GM10248 (cell line): ENCODE measurements at regions not wholly inside any gene's neighbourhood (a gene's known extent, or its start where the extent isn't known, plus 50 kb on each side); places are given as distances from the start of the nearest gene placed in this dataset.

Experiments used
- CTCF ChIA-PET: fragments of 300-600 bp; sonication (Branson Sonifier 250); formaldehyde crosslinking; extraction: SDS; loops from one replicate; lab custom pipeline; 2021; ENCODE audit warnings: antibody characterized with exemption; lab: Yijun Ruan, JAX
- POLR2A ChIA-PET: fragments of 350-650 bp; sonication (Branson Sonifier 250); formaldehyde crosslinking; extraction: SDS; loops from one replicate; lab custom pipeline; 2020; ENCODE audit warnings: antibody characterized with exemption; lab: Yijun Ruan, JAX
- DNase-seq: peaks from one replicate; pipeline ENCODE4 v3.0.0; 2012; ENCODE audit errors: extremely low spot score
- TF ChIP-seq, protein P1 (sequence below): IDR thresholded peaks from 2 replicates; pipeline ENCODE4 v1.5.1; 2012; ENCODE audit warnings: mild to moderate bottlenecking, low read depth; ENCODE audit errors: extremely low read depth, missing control alignments, control extremely low read depth

GRCh38 chr1:234936612-234937389, 191.8 kb downstream of the TOMM20 start:
- POLR2A ChIA-PET: no interaction called here
- CTCF ChIA-PET: no interaction called here
- TF ChIP-seq, protein P1, sequence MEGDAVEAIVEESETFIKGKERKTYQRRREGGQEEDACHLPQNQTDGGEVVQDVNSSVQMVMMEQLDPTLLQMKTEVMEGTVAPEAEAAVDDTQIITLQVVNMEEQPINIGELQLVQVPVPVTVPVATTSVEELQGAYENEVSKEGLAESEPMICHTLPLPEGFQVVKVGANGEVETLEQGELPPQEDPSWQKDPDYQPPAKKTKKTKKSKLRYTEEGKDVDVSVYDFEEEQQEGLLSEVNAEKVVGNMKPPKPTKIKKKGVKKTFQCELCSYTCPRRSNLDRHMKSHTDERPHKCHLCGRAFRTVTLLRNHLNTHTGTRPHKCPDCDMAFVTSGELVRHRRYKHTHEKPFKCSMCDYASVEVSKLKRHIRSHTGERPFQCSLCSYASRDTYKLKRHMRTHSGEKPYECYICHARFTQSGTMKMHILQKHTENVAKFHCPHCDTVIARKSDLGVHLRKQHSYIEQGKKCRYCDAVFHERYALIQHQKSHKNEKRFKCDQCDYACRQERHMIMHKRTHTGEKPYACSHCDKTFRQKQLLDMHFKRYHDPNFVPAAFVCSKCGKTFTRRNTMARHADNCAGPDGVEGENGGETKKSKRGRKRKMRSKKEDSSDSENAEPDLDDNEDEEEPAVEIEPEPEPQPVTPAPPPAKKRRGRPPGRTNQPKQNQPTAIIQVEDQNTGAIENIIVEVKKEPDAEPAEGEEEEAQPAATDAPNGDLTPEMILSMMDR: no peak
- DNase-seq: no peak

GRCh38 chr1:234934611-234935033, 194.0 kb downstream of the TOMM20 start:
- POLR2A ChIA-PET: no interaction called here
- TF ChIP-seq, protein P1: no peak
- DNase-seq: no peak
- CTCF ChIA-PET: interaction anchor here (1.2 kb wide), 1 partner anchor 10 kb away, joined by 4 read pairs; no protein-coding TSS in a partner anchor

DNA sequence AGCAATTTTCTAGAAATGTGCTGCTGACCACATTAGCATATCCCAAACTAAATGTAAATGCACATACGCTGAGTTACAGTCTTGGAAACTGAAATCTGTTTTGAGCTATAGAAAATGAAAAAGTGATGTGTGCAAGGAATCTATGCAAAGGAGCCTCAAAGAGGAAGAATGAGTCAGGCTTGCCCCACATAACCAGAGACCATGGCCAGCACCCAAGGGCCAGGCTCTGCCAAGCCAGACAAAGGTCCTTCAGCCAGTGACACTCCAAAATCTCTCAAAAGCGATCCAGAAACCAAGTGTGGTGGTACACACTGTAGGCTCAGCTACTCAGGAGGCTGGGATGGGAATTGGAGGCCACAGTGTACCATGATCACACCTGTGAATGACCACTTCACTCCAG, 195.2 kb downstream of the TOMM20 start:
- TF ChIP-seq, protein P1: no peak
- ChIA-PET POLR2A (interaction anchor here (0.5 to 1.7 kb wide), 6 partner anchors 11 to 450 kb away, joined by 3 to 7 read pairs (median 5); no protein-coding TSS in a partner anchor), CTCF (interaction anchor here (0.7 to 2.2 kb wide), 8 partner anchors 10 to 171 kb away, joined by 3 to 7 read pairs (median 3); no protein-coding TSS in a partner anchor)
- peak; percentile 77 for DNase-seq

- CTCF ChIA-PET: interaction anchor here (0.8 to 2.2 kb wide), 12 partner anchors 10 to 321 kb away, joined by 3 to 7 read pairs (median 3); no protein-coding TSS in a partner anchor
- DNase-seq: no peak
- TF ChIP-seq, protein P1: no peak
- POLR2A ChIA-PET: interaction anchor here (0.5 to 1.7 kb wide), 6 partner anchors 12 to 449 kb away, joined by 3 to 7 read pairs (median 5); no protein-coding TSS in a partner anchor
These were observed 195.9 kb downstream of the TOMM20 start for GRCh38 chr1:234932511-234933430.

DNA sequence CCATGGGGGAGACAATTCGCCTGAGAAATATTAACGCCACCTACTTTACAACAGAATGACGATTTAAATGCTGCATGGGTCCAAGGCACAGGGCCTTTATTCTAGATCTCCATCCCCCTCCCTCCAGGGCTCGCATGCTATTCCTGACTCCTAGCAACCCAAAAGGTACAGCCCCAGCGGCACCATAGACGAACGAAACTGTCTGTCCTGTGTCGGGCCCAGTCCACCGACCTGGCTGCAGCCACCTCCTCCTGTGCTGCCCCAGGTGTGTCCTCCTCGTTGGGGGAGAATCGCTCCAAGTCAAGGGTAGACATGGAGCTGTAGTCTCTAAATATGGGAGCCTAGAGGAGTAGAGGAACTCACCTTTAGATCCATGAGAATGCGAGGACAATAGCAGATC, 196.5 kb downstream of the TOMM20 start:
- ChIA-PET CTCF (interaction anchor here (1.0 to 2.2 kb wide), 6 partner anchors 11 to 320 kb away, joined by 3 to 7 read pairs (median 3); no protein-coding TSS in a partner anchor), POLR2A (no interaction called here)
- TF ChIP-seq, protein P1: no peak
- no peak for DNase-seq

GRCh38 chr1:234931404-234931973, 197.1 kb downstream of the TOMM20 start:
- ChIA-PET CTCF (interaction anchor here (1.2 to 2.2 kb wide), 7 partner anchors 12 to 320 kb away, joined by 3 to 7 read pairs (median 3); no protein-coding TSS in a partner anchor), POLR2A (no interaction called here)
- DNase-seq: no peak
- TF ChIP-seq, protein P1: no peak
